ENCODE measurements at regions not wholly inside any gene's neighbourhood (a gene's known extent, or its start where the extent isn't known, plus 50 kb on each side); places are given as distances from the start of the nearest gene placed in this dataset.

DNA sequence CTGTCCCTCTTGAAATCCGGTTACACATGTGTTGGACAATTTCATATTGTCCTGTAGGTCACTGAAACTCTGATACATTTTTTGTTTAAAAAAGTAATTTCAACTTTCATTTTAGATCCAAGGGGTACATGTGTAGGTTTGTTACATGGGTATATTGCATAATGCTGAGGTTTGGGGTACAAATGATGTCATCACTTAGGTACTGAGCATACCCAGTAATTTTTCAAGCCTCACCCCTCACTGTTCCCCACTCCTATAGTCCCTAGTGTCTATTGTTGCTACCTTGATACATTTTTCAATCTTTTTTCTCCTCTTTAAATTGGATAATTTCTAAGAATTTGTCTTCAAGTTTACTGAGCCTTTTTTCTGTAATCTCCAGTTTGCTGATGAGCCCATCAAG is 483.0 kb downstream of the DHX35 start:
- TF ChIP-seq, protein P1, sequence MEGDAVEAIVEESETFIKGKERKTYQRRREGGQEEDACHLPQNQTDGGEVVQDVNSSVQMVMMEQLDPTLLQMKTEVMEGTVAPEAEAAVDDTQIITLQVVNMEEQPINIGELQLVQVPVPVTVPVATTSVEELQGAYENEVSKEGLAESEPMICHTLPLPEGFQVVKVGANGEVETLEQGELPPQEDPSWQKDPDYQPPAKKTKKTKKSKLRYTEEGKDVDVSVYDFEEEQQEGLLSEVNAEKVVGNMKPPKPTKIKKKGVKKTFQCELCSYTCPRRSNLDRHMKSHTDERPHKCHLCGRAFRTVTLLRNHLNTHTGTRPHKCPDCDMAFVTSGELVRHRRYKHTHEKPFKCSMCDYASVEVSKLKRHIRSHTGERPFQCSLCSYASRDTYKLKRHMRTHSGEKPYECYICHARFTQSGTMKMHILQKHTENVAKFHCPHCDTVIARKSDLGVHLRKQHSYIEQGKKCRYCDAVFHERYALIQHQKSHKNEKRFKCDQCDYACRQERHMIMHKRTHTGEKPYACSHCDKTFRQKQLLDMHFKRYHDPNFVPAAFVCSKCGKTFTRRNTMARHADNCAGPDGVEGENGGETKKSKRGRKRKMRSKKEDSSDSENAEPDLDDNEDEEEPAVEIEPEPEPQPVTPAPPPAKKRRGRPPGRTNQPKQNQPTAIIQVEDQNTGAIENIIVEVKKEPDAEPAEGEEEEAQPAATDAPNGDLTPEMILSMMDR (IDR thresholded peaks at IDR 0.05): no peak
- TF ChIP-seq POLR2A (IDR thresholded peaks at IDR 0.05) (no peak), EP300 (IDR thresholded peaks at IDR 0.05) (no peak), POLR2AphosphoS5 (IDR thresholded peaks at IDR 0.05) (no peak)
